GM23338 (cell line): ENCODE measurements at regions not wholly inside any gene's neighbourhood (a gene's known extent, or its start where the extent isn't known, plus 50 kb on each side); places are given as distances from the start of the nearest gene placed in this dataset.

ENCODE experiments used
- CREB1 ChIP-seq: fragments of 250-450 bp; sonication (Bioruptor Pico); IDR thresholded peaks from 2 replicates; pipeline ENCODE4 v1.5.0; 2020; ENCODE audit warnings: low read depth, mild to moderate bottlenecking, moderate library complexity
- CTCF ChIP-seq, 2 experiments: fragments of 200-600 bp in 1 of 2; sonication (generic) in 1 of 2; conservative IDR thresholded peaks; 2 replicates each; pipeline versions ENCODE4 v1.5.1 to v1.6.1; 2016 to 2017; ENCODE audit warnings: antibody characterized with exemption in 2 of 2, low read depth in 2 of 2, mild to moderate bottlenecking in 2 of 2, moderate library complexity in 1 of 2
- EZH2 ChIP-seq: fragments of 200-600 bp; sonication (generic); IDR thresholded peaks from one replicate; pipeline ENCODE4 v1.8.0; 2017; ENCODE audit warnings: antibody characterized with exemption, mild to moderate bottlenecking, low read depth; ENCODE audit not compliant: unreplicated experiment
- EZH2phosphoT487 ChIP-seq: fragments of 200-600 bp; sonication (generic); IDR thresholded peaks from one replicate; pipeline ENCODE4 v1.8.1; 2018; ENCODE audit warnings: antibody characterized with exemption; ENCODE audit not compliant: unreplicated experiment
- JUNB ChIP-seq: IDR thresholded peaks from one replicate; pipeline ENCODE4 v1.6.1; 2016; ENCODE audit warnings: antibody characterized with exemption; ENCODE audit not compliant: unreplicated experiment
- POLR2AphosphoS5 ChIP-seq: IDR thresholded peaks from 2 replicates; pipeline ENCODE4 v1.6.1; 2016; ENCODE audit warnings: antibody characterized with exemption, low read depth
- REST ChIP-seq: IDR thresholded peaks from one replicate; pipeline ENCODE4 v1.6.1; 2018; ENCODE audit warnings: antibody characterized with exemption; ENCODE audit not compliant: unreplicated experiment

DNA sequence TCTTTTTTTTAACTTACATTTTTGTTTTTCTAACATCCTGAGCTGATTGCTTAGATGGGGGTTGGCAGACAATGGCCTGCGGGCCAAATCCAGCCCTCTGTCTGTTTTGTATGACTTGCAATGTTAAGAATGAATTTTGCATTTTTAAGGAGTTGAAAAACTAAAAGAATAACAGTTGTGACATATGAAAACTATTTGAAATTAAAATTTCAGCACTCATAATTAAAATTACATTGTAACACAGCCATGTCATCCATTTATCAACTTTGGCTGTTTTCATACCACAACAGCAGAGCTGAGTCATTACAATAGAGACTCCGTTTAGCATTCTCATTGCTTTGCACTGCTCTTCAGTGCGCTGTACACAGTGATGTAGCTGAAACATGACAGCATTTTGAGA is 94.1 kb upstream of the MC4R start:
- TF ChIP-seq CTCF (conservative IDR thresholded peaks at IDR 0.05; ENCODE audit: low read depth in 2 of 2) = no peak
- TF ChIP-seq CREB1 (CRISPR knock-in tag) = no peak
- no peak for TF ChIP-seq JUNB
- no peak for TF ChIP-seq EZH2phosphoT487
- no peak for TF ChIP-seq POLR2AphosphoS5
- no peak for TF ChIP-seq REST
- TF ChIP-seq EZH2 = no peak
